Kidney (tissue), 13 donors: ENCODE measurements at regions not wholly inside any gene's neighbourhood (a gene's known extent, or its start where the extent isn't known, plus 50 kb on each side); places are given as distances from the start of the nearest gene placed in this dataset.

ENCODE experiments used
- DNase-seq, 5 donors: peaks; one replicate each; pipeline ENCODE4 v3.0.0-alpha.2; 2013 to 2020
- FAIRE-seq: peaks from 2 replicates; lab custom pipeline; 2012; peaks lifted over from hg19 to GRCh38; lab: Jason Lieb, UNC
- H3K27ac ChIP-seq, 2 donors: one replicate each; pipeline ENCODE4 v1.7.0; 2013; ENCODE audit warnings: low read depth in 2 of 2, low read length in 2 of 2, inconsistent platforms in 1 of 2
- H3K27me3 ChIP-seq: one replicate; pipeline ENCODE4 v1.7.1; 2013; ENCODE audit warnings: low read length, inconsistent platforms; ENCODE audit not compliant: control insufficient read depth, insufficient read depth
- H3K36me3 ChIP-seq, 3 donors: one replicate each; pipeline versions ENCODE4 v1.7.0 to v1.7.1; 2013; ENCODE audit warnings: low read length in 3 of 3, control low read depth in 1 of 3, inconsistent platforms in 1 of 3; ENCODE audit not compliant: insufficient read depth in 3 of 3, control insufficient read depth in 2 of 3
- H3K4me1 ChIP-seq, 3 donors: one replicate each; pipeline versions ENCODE4 v1.7.0 to v1.7.1; 2013; ENCODE audit warnings: low read length in 3 of 3, inconsistent platforms in 1 of 3, low read depth in 1 of 3; ENCODE audit not compliant: control insufficient read depth in 2 of 3, insufficient read depth in 2 of 3
- H3K4me3 ChIP-seq, 3 donors: one replicate each; pipeline versions ENCODE4 v1.7.0 to v1.8.1; 2013; ENCODE audit warnings: low read length in 3 of 3, control low read depth in 1 of 3, inconsistent platforms in 1 of 3
- H3K9ac ChIP-seq, 3 donors: one replicate each; pipeline versions ENCODE4 v1.7.0 to v1.7.1; 2013; ENCODE audit warnings: low read length in 3 of 3, control low read depth in 1 of 3, inconsistent platforms in 1 of 3
- H3K9me3 ChIP-seq, 3 donors: one replicate each; pipeline versions ENCODE4 v1.7.0 to v1.7.1; 2013; ENCODE audit warnings: low read length in 3 of 3, control low read depth in 1 of 3, inconsistent platforms in 1 of 3; ENCODE audit not compliant: control insufficient read depth in 2 of 3, insufficient read depth in 1 of 3
- CTCF ChIP-seq: IDR thresholded peaks from 3 replicates; pipeline ENCODE4 v1.5.1; 2012; ENCODE audit warnings: mild to moderate bottlenecking, moderate library complexity, borderline replicate concordance; ENCODE audit not compliant: insufficient read depth; ENCODE audit errors: extremely low read depth
- intact Hi-C: fragments of 100-400 bp; cut with DNase I; formaldehyde crosslinking; loops from one replicate; pipeline ENCODE4 v1.11.1; 2022
- donor health status: control.
- donor health status: control.
- donor health status: control.
- donor health status: control.
- donor health status: control.
- donor health status: DM: yes; HTN: yes; CAD: no.
- donor health status: Normal renal cell carcinoma (clear cell type).

GRCh38 chr5:13143214-13143613, 801.3 kb downstream of the DNAH5 start:
- no peak for FAIRE-seq
- no peak for TF ChIP-seq CTCF
- Histone ChIP-seq H3K27me3 (no peaks in the 10 kb centered on the region), H3K9ac (no peak overlapping the region), H3K27ac (no peak overlapping the region), H3K4me3 (no peak overlapping the region), H3K9me3 (no peaks in the 10 kb centered on the region), H3K4me1 (no peaks in the 10 kb centered on the region), H3K36me3 (no peaks in the 10 kb centered on the region)
- intact Hi-C loops = no loop called here
- DNase-seq = no peak

- Histone ChIP-seq H3K9me3 (no peaks in the 10 kb centered on the region), H3K4me1 (no peaks in the 10 kb centered on the region), H3K9ac (no peak overlapping the region), H3K27me3 (no peaks in the 10 kb centered on the region), H3K36me3 (no peaks in the 10 kb centered on the region), H3K27ac (no peak overlapping the region), H3K4me3 (no peak overlapping the region)
- DNase-seq (no peak), FAIRE-seq (no peak)
- intact Hi-C loops = no loop called here
- no peak for TF ChIP-seq CTCF
These were observed 810.5 kb downstream of the DNAH5 start for GRCh38 chr5:13133951-13134350.

- FAIRE-seq = no peak
- Histone ChIP-seq H3K4me1 (no peaks in the 10 kb centered on the region), H3K9me3 (no peaks in the 10 kb centered on the region)
These were observed 829.0 kb downstream of the DNAH5 start for GRCh38 chr5:13115476-13115875.

More at GRCh38 chr5:13115476-13115875, 829.0 kb downstream of the DNAH5 start:
- H3K27ac ChIP-seq = no peak overlapping the region
- no peak for TF ChIP-seq CTCF
- intact Hi-C loops = no loop called here
- no peak for DNase-seq
- no peaks in the 10 kb centered on the region for H3K27me3 ChIP-seq
- no peak overlapping the region for H3K4me3 ChIP-seq
- no peak overlapping the region for H3K9ac ChIP-seq
- no peaks in the 10 kb centered on the region for H3K36me3 ChIP-seq
